Daoy (cell line): ENCODE measurements at regions not wholly inside any gene's neighbourhood (a gene's known extent, or its start where the extent isn't known, plus 50 kb on each side); places are given as distances from the start of the nearest gene placed in this dataset.

Source experiments
- DNase-seq: peaks from one replicate; pipeline ENCODE4 v3.0.0-alpha.2; 2015; ENCODE audit warnings: low read depth

DNA sequence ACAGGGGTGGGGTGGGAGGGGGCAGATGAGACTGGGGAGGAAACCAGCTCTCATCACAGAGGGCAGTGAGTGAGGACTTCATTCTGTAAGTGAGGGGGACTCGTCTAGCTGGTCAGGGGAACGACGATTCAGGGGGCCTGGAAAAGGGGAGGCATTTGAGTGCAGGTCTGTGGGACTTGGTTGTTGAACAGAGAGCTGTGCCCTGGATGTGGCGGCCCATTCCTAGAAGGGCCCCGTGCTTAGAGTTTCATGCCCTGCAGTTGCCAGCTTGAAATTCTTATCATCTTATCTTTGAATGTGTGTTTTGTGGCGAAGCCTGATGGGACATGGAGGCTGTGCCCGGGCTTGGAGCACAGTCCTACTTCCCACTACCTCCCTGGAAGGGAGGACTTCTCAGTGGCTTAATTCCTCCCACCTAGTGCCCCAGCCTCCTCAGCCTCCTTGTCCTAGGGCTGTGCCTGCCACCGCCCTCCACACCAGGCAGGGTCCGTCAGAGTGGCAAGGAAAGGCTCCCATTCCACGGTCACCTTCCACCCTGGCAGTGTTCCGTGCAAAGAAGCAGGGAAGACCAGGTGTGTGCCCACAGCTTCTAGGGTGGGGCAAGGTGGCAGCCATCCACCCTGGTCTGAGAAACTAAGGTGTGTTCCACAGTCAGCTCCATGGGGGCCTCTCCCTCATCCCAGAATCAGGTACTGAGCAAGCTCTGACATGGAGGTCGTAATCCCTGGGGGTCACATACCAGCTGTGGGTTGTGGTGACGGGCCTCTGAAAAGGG, 59.7 kb upstream of the LMO1 start:
- no peak for DNase-seq

- DNase-seq = no peak
Observed at GRCh38 chr11:8321876-8322275, 58.2 kb upstream of the LMO1 start.

- no peak for DNase-seq
Observed at GRCh38 chr11:8320076-8320475, 56.4 kb upstream of the LMO1 start.

DNA sequence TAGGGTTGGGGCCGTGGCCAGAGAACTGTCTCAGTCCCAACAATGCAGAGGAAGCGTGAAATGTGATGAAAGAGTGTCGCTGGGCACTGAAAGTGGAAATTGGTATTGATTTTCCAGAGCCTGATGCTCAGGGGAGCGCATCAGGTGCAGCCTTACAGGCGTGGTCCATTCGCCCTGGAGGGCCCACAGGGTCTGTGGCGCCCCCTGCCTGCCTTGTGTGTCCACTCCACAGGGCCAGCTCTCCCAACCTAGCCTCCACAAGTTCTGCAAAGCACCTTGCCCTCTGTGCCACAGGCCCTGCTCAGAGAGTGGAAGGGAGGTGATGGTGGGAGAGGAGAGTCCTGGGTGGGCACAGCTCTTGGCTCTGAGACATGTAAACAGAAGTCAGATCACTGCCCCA, 54.9 kb upstream of the LMO1 start:
- peak; percentile 44 for DNase-seq

DNA sequence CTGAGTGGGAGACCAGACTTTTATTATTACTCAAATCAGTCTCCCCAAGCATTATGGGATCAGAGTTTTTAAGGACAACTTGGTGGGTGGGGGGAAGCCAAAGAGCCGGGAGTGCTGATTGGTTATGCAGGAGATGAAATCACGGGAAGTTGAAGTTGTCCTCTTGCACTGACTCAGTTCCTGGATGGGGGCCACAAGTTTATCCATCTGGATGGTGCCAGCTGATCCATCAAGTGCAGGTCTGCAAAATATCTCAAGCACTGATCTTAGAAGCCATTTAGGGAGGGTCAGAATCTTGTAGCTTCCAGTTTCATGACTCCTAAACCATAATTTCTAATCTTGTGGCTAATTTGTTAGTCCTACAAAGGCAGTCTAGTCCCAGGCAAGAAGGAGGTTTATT, 53.5 kb upstream of the LMO1 start:
- DNase-seq = peak; percentile 45

DNA sequence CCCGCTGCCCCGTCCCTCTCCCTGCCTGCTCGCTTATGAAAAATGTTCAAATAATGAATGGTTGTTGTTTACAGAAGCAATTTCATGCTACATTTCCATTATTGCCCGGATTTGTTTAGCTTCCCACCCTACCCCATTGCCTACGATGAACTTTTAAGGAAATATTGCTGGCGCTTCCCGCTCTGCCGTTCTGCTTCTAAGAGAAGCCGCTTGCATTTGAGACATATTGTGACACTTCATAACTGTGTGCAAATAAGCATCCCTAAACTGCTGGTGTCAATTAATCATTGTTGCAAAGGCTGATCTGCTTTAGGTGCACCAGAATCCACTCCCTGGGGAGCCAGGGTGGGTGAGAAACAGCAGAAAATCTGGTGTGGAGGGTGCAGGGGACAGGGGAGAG, 52.3 kb upstream of the LMO1 start:
- DNase-seq = no peak

DNA sequence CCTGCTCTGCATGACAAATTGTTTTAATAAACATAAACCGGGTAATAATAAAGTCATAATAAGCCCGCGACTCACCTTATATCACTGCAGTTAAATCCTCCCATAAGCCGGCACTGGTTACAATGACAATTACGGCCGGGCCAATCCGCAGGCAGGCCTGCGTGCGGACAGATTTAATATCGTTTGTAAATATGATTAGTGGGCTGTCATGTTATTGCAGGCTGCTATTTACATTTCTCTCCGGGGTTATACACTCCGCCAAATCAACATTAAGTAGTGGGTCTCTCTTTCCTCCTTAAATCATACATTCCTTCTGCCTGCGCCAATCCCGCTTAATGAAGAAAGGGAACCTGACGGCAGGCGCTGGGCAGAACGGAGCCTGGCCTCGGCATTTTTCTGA, 51.8 kb upstream of the LMO1 start:
- DNase-seq = no peak

GRCh38 chr11:8314916-8315315, 51.2 kb upstream of the LMO1 start:
- DNase-seq = no peak

DNA sequence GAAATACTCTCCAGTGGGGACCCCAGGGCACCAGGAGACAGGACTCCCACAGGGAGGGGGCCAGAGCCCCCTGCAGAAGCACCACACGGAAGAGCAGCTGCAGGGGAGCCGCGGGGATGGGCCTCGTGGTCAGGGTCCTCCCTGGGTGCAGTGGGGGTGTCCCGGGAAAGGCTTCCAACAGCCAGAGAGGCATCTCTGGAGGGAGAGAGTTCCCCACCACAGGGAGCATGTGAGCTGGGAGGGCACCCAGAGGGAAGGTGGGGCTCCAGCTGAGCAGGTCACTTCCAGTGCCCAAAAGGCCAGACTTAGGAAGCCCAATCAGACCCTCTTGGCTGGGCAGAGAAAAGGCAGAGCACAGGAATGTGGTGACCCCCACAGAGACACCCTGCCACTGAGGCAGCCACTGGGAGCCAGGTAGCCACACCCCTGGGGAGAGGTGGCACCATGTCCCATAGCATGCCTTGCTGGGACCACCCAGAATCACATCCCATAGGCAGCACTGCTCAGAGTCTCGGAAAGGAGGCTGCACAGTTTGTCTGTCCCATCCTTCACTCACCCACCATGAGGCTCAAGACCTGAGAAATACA, 49.9 kb upstream of the LMO1 start:
- DNase-seq = no peak
